ENCODE measurements at regions not wholly inside any gene's neighbourhood (a gene's known extent, or its start where the extent isn't known, plus 50 kb on each side); places are given as distances from the start of the nearest gene placed in this dataset.

- ATAC-seq (no peak), DNase-seq (no peak)
- intact Hi-C loops (cut with micrococcal nuclease): no loop called here
Observed at GRCh38 chr4:11634283-11634682, 205.6 kb upstream of the HS3ST1 start.

- intact Hi-C loops (cut with micrococcal nuclease): no loop called here
- no peak for ATAC-seq
- no peak for DNase-seq
Observed at GRCh38 chr4:11633430-11633829, 204.7 kb upstream of the HS3ST1 start.

GRCh38 chr4:11632483-11632882, 203.8 kb upstream of the HS3ST1 start:
- no peak for ATAC-seq
- DNase-seq: no peak
- intact Hi-C loops (cut with micrococcal nuclease): no loop called here

GRCh38 chr4:11632025-11632424, 203.3 kb upstream of the HS3ST1 start:
- DNase-seq (no peak), ATAC-seq (no peak)
- intact Hi-C loops (cut with micrococcal nuclease): no loop called here

- no peak for DNase-seq
- no peak for ATAC-seq
- intact Hi-C loops (cut with micrococcal nuclease): no loop called here
Observed at GRCh38 chr4:11631416-11631815, 202.7 kb upstream of the HS3ST1 start.

- ATAC-seq (no peak), DNase-seq (no peak)
- intact Hi-C loops (cut with micrococcal nuclease): no loop called here
Observed at GRCh38 chr4:11628093-11628725, 199.5 kb upstream of the HS3ST1 start.

GRCh38 chr4:11626066-11626465, 197.4 kb upstream of the HS3ST1 start:
- ATAC-seq (no peak), DNase-seq (no peak)
- intact Hi-C loops (cut with micrococcal nuclease): no loop called here

- intact Hi-C loops (cut with micrococcal nuclease): no loop called here
- DNase-seq (peak; percentile 40), ATAC-seq (peak; percentile 83)
Observed at GRCh38 chr4:11625211-11625610, 196.5 kb upstream of the HS3ST1 start.

- DNase-seq: no peak
Observed at GRCh38 chr4:11624370-11624769, 195.7 kb upstream of the HS3ST1 start.

GRCh38 chr4:11623726-11624037, 195.0 kb upstream of the HS3ST1 start:
- no peak for DNase-seq
- ATAC-seq: peak; percentile 59
- intact Hi-C loops (cut with micrococcal nuclease): no loop called here

More at GRCh38 chr4:11624370-11624769, 195.7 kb upstream of the HS3ST1 start:
- ATAC-seq: peak; percentile 44
- intact Hi-C loops (cut with micrococcal nuclease): no loop called here

GRCh38 chr4:11622961-11623725, 194.4 kb upstream of the HS3ST1 start:
- ATAC-seq (no peak), DNase-seq (no peak)
- intact Hi-C loops (cut with micrococcal nuclease): no loop called here

GRCh38 chr4:11620861-11621260, 192.2 kb upstream of the HS3ST1 start:
- no peak for ATAC-seq

GRCh38 chr4:11618666-11619282, 190.1 kb upstream of the HS3ST1 start:
- peak; percentile 55 for ATAC-seq
- intact Hi-C loops (cut with micrococcal nuclease): no loop called here
- DNase-seq: no peak

More at GRCh38 chr4:11620861-11621260, 192.2 kb upstream of the HS3ST1 start:
- no peak for DNase-seq
- intact Hi-C loops (cut with micrococcal nuclease): no loop called here

GRCh38 chr4:11616856-11617255, 188.2 kb upstream of the HS3ST1 start:
- ATAC-seq: no peak
- intact Hi-C loops (cut with micrococcal nuclease): no loop called here
- DNase-seq: no peak

- no peak for DNase-seq
- intact Hi-C loops (cut with micrococcal nuclease): no loop called here
- ATAC-seq: no peak
Observed at GRCh38 chr4:11615601-11616000, 186.9 kb upstream of the HS3ST1 start.

- no peak for ATAC-seq
- intact Hi-C loops (cut with micrococcal nuclease): no loop called here
- no peak for DNase-seq
Observed at GRCh38 chr4:11614426-11614825, 185.7 kb upstream of the HS3ST1 start.

- no peak for DNase-seq
- intact Hi-C loops (cut with micrococcal nuclease): no loop called here
- ATAC-seq: no peak
Observed at GRCh38 chr4:11611868-11612267, 183.2 kb upstream of the HS3ST1 start.

- ATAC-seq: no peak
- intact Hi-C loops (cut with micrococcal nuclease): no loop called here
- no peak for DNase-seq
Observed at GRCh38 chr4:11609751-11610150, 181.1 kb upstream of the HS3ST1 start.

GRCh38 chr4:11608992-11609391, 180.3 kb upstream of the HS3ST1 start:
- ATAC-seq (no peak), DNase-seq (no peak)
- intact Hi-C loops (cut with micrococcal nuclease): no loop called here

GRCh38 chr4:11606078-11606477, 177.4 kb upstream of the HS3ST1 start:
- no peak for ATAC-seq
- DNase-seq: no peak
- intact Hi-C loops (cut with micrococcal nuclease): no loop called here

- DNase-seq (no peak), ATAC-seq (no peak)
- intact Hi-C loops (cut with micrococcal nuclease): no loop called here
Observed at GRCh38 chr4:11605597-11605996, 176.9 kb upstream of the HS3ST1 start.
